Chondrocyte (in vitro differentiated cells): ENCODE measurements at regions not wholly inside any gene's neighbourhood (a gene's known extent, or its start where the extent isn't known, plus 50 kb on each side); places are given as distances from the start of the nearest gene placed in this dataset.

Source experiments
- DNase-seq: peaks from one replicate; pipeline ENCODE4 v3.0.0; 2021; ENCODE audit warnings: mixed read lengths, low spot score
- H3K27ac Mint-ChIP-seq: one replicate; pipeline ENCODE4 v1.8.0; 2021; ENCODE audit warnings: mild to moderate bottlenecking, moderate library complexity, mixed read lengths; ENCODE audit not compliant: unreplicated experiment
- H3K27me3 Mint-ChIP-seq: 2 replicates; pipeline ENCODE4 v1.8.0; 2021; ENCODE audit warnings: low read depth, mixed read lengths
- H3K36me3 Mint-ChIP-seq: 2 replicates; pipeline ENCODE4 v1.8.0; 2021; ENCODE audit warnings: low read depth, mixed read lengths
- H3K4me1 Mint-ChIP-seq: 2 replicates; pipeline ENCODE4 v1.8.0; 2021; ENCODE audit warnings: low read depth, mild to moderate bottlenecking, mixed read lengths
- H3K4me3 Mint-ChIP-seq: one replicate; pipeline ENCODE4 v1.8.0; 2021; ENCODE audit warnings: mild to moderate bottlenecking, moderate library complexity, mixed read lengths; ENCODE audit not compliant: unreplicated experiment
- H3K9me3 Mint-ChIP-seq: 2 replicates; pipeline ENCODE4 v1.8.0; 2021; ENCODE audit warnings: low read depth, mixed read lengths
- TF ChIP-seq, protein P1 (sequence below): fragments of 200-600 bp; sonication (generic); IDR thresholded peaks from 2 replicates; pipeline ENCODE4 v1.5.0; 2021; ENCODE audit warnings: antibody characterized with exemption, mild to moderate bottlenecking, moderate library complexity

DNA sequence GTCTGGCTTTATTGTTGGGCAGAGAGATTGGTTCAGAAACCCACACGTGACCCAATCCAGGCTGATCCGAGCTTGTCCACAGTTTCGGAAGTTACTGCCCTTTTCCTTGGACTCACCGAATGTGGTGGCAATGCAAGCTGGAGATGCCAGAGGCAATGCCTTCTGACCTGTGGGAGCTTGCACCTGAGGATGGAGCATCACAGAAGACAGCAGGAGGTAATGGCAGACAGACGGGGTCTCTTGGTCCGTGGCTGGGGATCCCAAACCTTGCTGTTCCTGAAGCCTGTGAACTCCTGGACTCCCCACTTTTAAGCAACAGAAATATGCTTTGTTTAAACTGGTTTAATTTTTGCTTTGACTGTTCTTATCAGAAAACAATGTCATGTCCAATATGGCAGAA, 265.2 kb upstream of the IRX1 start:
- H3K27me3 Mint-ChIP-seq: no peaks in the 10 kb centered on the region
- TF ChIP-seq, protein P1, sequence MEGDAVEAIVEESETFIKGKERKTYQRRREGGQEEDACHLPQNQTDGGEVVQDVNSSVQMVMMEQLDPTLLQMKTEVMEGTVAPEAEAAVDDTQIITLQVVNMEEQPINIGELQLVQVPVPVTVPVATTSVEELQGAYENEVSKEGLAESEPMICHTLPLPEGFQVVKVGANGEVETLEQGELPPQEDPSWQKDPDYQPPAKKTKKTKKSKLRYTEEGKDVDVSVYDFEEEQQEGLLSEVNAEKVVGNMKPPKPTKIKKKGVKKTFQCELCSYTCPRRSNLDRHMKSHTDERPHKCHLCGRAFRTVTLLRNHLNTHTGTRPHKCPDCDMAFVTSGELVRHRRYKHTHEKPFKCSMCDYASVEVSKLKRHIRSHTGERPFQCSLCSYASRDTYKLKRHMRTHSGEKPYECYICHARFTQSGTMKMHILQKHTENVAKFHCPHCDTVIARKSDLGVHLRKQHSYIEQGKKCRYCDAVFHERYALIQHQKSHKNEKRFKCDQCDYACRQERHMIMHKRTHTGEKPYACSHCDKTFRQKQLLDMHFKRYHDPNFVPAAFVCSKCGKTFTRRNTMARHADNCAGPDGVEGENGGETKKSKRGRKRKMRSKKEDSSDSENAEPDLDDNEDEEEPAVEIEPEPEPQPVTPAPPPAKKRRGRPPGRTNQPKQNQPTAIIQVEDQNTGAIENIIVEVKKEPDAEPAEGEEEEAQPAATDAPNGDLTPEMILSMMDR: no peak
- H3K36me3 Mint-ChIP-seq: no peaks in the 10 kb centered on the region
- H3K4me1 Mint-ChIP-seq: peaks cover 2% of the 10 kb centered on the region
- H3K9me3 Mint-ChIP-seq: peaks cover 9% of the 10 kb centered on the region
- peak; percentile 33 for DNase-seq
- H3K4me3 Mint-ChIP-seq: no peak overlapping the region
- H3K27ac Mint-ChIP-seq: no peak overlapping the region

DNA sequence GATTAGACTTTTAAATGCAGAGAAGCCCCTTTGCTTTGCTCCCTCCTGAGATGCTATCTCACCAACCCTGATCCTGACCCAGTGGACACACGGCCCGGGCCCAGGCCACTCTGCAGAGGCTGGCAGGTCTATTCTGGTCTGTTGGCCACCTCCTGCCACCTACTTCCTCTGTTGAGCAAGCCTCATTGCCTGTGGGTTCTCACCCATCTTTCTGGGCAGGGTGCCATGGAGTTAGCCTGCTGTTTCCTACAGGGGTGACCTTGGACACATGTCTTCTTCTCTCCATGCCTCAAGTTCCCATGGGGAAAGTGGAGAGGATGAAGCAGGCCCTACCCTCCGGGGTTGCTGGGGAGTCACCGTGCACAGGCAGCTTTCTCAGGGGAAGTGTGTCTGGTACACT, 266.2 kb upstream of the IRX1 start:
- peaks cover 9% of the 10 kb centered on the region for H3K4me1 Mint-ChIP-seq
- H3K27me3 Mint-ChIP-seq: no peaks in the 10 kb centered on the region
- H3K9me3 Mint-ChIP-seq: peaks cover 9% of the 10 kb centered on the region
- TF ChIP-seq, protein P1: no peak
- no peak overlapping the region for H3K27ac Mint-ChIP-seq
- peak; percentile 62 for DNase-seq
- no peaks in the 10 kb centered on the region for H3K36me3 Mint-ChIP-seq
- no peak overlapping the region for H3K4me3 Mint-ChIP-seq

DNA sequence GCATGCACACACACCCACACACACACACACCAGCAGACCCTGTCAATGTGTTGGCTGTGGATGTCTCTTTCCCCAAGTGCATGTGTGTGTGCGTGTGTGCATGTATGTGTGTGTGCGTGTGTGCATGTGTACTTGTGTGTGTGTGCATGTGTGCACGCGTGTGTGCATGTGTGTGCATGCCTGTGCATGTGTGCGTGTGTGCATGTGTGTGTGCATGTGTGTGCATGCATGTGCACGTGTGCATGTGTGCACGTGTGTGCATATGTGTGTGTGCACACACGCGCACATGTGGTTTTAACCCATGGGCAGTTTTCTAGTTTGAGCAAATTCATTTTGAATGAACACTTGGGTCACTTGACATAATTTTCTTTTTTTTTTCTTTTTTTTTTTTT, 268.8 kb upstream of the IRX1 start:
- no peak for DNase-seq
- Mint-ChIP-seq H3K27me3 (no peaks in the 10 kb centered on the region), H3K27ac (no peak overlapping the region), H3K9me3 (peaks cover 5% of the 10 kb centered on the region), H3K36me3 (no peaks in the 10 kb centered on the region), H3K4me3 (no peak overlapping the region), H3K4me1 (peaks cover 9% of the 10 kb centered on the region)
- TF ChIP-seq, protein P1: no peak

DNA sequence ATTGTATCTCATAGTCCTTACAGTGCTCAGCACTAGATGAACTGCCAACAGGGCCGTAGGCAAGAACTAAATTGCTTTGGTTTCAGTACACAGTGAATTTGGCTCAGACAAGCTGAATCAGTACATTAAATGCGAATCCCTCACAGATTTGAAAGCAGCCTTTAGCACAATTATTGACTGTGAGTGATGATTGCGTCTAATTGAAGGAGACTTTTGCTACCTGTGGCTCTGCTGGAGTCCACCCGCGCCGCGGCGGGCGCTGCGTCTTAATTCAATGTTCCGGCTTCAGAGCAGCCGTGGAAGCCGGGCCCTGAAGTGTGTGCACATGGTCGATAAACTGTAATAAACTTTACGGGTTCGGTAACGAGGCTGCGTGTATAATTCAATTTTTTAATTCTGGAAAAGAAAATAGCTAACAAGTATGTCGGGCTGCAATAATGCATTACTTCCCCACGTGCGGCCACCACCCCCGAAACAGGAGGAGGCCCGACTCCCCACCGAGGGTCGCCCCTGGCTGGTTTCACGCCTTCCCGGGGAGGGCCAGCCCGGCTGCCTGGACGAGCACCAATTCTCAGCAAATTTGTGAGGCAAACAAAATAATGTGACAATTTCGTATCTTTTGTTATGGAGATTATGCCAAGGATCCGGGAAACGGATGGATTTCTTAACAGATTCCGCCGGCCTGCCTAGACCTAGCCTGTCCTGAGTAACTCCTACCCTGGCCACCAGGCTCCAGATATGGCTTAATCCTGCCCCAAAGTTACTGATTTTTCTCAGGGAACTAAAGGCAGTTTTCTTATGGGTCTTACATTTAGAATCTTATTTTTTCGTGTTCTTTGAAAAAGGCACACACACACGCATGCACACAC, 269.4 kb upstream of the IRX1 start:
- H3K4me3 Mint-ChIP-seq: no peak overlapping the region
- H3K27ac Mint-ChIP-seq: no peak overlapping the region
- TF ChIP-seq, protein P1: no peak
- DNase-seq: no peak
- H3K4me1 Mint-ChIP-seq: peaks cover 9% of the 10 kb centered on the region
- H3K9me3 Mint-ChIP-seq: peaks cover 2% of the 10 kb centered on the region
- H3K36me3 Mint-ChIP-seq: no peaks in the 10 kb centered on the region
- no peaks in the 10 kb centered on the region for H3K27me3 Mint-ChIP-seq

DNA sequence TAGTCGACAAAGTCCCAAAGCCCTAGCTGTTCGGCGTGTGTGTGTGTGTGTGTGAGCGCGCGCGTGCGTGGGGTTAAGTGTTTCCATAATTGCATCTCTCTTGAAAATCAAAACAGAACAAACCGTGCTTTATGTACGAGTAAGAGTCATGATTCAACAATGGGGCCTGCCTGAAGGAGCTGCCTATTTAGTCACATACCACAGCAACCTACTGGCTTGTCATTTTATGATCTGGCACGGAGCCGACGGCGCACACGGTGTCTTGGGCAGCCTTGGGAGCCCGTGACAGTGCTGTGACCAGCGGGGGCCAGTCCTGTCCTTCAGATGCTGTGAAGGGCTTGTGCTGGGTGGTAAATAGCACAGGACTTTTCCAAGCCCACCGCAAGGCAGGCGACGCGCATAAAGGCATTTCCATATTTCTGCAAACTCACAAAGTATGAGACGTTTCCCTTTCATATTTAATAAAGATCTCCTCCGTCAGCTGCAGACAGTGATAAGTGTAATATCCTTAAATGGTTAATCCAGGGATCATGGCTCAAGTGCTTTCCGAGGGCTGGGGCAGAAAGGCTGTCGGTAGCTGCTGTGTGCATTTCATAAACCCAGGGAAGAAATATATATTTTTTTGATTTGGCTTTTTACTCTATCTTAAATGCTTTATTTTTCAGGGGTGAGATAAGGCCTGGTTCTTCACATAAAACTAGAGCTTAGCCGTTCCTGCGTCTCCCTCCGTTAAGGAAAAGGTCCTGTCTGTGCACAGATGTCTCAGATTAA, 270.2 kb upstream of the IRX1 start:
- no peak overlapping the region for H3K27ac Mint-ChIP-seq

More for the DNA sequence above, 270.2 kb upstream of the IRX1 start:
- Mint-ChIP-seq H3K9me3 (no peaks in the 10 kb centered on the region), H3K27me3 (no peaks in the 10 kb centered on the region), H3K4me1 (peaks cover 13% of the 10 kb centered on the region), H3K36me3 (no peaks in the 10 kb centered on the region), H3K4me3 (no peak overlapping the region)
- no peak for DNase-seq
- TF ChIP-seq, protein P1: no peak
